IMR-90 (cell line): ENCODE measurements at regions not wholly inside any gene's neighbourhood (a gene's known extent, or its start where the extent isn't known, plus 50 kb on each side); places are given as distances from the start of the nearest gene placed in this dataset.

Experiments
- CHD1 ChIP-seq: IDR thresholded peaks from 2 replicates; pipeline ENCODE4 v1.6.1; 2012; ENCODE audit warnings: low read depth, low read length, improper control_type of control experiment
- CTCF ChIP-seq: conservative IDR thresholded peaks from 2 replicates; pipeline ENCODE4 v1.5.1; 2012; ENCODE audit warnings: mild to moderate bottlenecking, low read depth, low read length, improper control_type of control experiment
- MAZ ChIP-seq: IDR thresholded peaks from 2 replicates; pipeline ENCODE4 v1.6.1; 2012; ENCODE audit warnings: low read depth, mild to moderate bottlenecking, low read length, improper control_type of control experiment, moderate library complexity, borderline replicate concordance
- POLR2A ChIP-seq: IDR thresholded peaks from 2 replicates; pipeline ENCODE4 v1.6.1; 2012; ENCODE audit warnings: mild to moderate bottlenecking, low read depth, low read length

- no peak for TF ChIP-seq MAZ
- no peak for TF ChIP-seq CTCF
- no peak for TF ChIP-seq CHD1
- TF ChIP-seq POLR2A, result no peak
Observed at GRCh38 chr21:22444990-22445389, 1446.8 kb downstream of the NCAM2 start.
